BLaER1 treated with 17β-estradiol and CSF1 and Interleukin-3, amounts not matched to agents 10 nM and 100 nM (cell line): ENCODE measurements at regions not wholly inside any gene's neighbourhood (a gene's known extent, or its start where the extent isn't known, plus 50 kb on each side); places are given as distances from the start of the nearest gene placed in this dataset.

Experiments used
- H3K27ac ChIP-seq, 11 experiments: shearing (Covaris generic); formaldehyde crosslinking; 2 replicates each; pipeline ENCODE4 v1.8.1; 2022
- H3K27me3 ChIP-seq, 11 experiments: shearing (Covaris generic); formaldehyde crosslinking; 2 replicates each; pipeline ENCODE4 v1.8.1; 2022
- H3K36me3 ChIP-seq, 11 experiments: shearing (Covaris generic); formaldehyde crosslinking; 2 replicates each; pipeline ENCODE4 v1.8.1; 2022
- H3K4me1 ChIP-seq, 10 experiments: shearing (Covaris generic); formaldehyde crosslinking; 2 replicates each; pipeline ENCODE4 v1.8.1; 2022
- H3K4me2 ChIP-seq, 11 experiments: shearing (Covaris generic); formaldehyde crosslinking; 2 replicates each; pipeline ENCODE4 v1.8.1; 2022
- H3K4me3 ChIP-seq, 10 experiments: shearing (Covaris generic); formaldehyde crosslinking; 2 replicates each; pipeline ENCODE4 v1.8.1; 2022
- H3K9ac ChIP-seq, 11 experiments: shearing (Covaris generic); formaldehyde crosslinking; 2 replicates each; pipeline ENCODE4 v1.8.1; 2022
- H3K9me3 ChIP-seq, 11 experiments: shearing (Covaris generic); formaldehyde crosslinking; replicated peaks in 1 of 11; 2 replicates each; pipeline ENCODE4 v1.8.1; 2022
- H4K20me1 ChIP-seq, 11 experiments: shearing (Covaris generic); formaldehyde crosslinking; 2 replicates each; pipeline ENCODE4 v1.8.1; 2022
- Cebpa-rat ChIP-seq, 11 experiments: shearing (Covaris generic); IDR thresholded peaks; 2 replicates each; pipeline ENCODE4 v1.8.1; 2022

GRCh38 chr2:2840681-2841300 lies 509.7 kb upstream of the MYT1L start:
- Histone ChIP-seq H3K36me3 (no peaks in the 10 kb centered on the region), H3K9ac (no peak overlapping the region), H3K27me3 (no peaks in the 10 kb centered on the region), H3K4me2 (no peak overlapping the region), H3K9me3 (no peaks in the 10 kb centered on the region), H3K4me1 (peaks cover 0 to 23% (median 6%) of the 10 kb centered on the region in 10 experiments; a peak in 13 of 20 replicates), H3K27ac (no peak overlapping the region), H3K4me3 (no peak overlapping the region), H4K20me1 (no peaks in the 10 kb centered on the region; a peak in 1 of 22 replicates)
- no peak for TF ChIP-seq Cebpa-rat (IDR thresholded peaks at IDR 0.05)

GRCh38 chr2:2839782-2840531 lies 508.9 kb upstream of the MYT1L start:
- no peaks in the 10 kb centered on the region for H3K9me3 ChIP-seq
- H3K4me1 ChIP-seq, result peaks cover 6 to 31% (median 14%) of the 10 kb centered on the region in 10 experiments; a peak in 19 of 20 replicates
- H3K27me3 ChIP-seq, result no peaks in the 10 kb centered on the region
- no peak overlapping the region for H3K4me2 ChIP-seq
- no peak overlapping the region for H3K9ac ChIP-seq
- no peak overlapping the region for H3K4me3 ChIP-seq
- H3K36me3 ChIP-seq, result no peaks in the 10 kb centered on the region
- no peak overlapping the region for H3K27ac ChIP-seq
- no peak for TF ChIP-seq Cebpa-rat (IDR thresholded peaks at IDR 0.05)
- peaks cover 0 to 1% (median 0%) of the 10 kb centered on the region in 11 experiments; a peak in 3 of 22 replicates for H4K20me1 ChIP-seq

- H3K4me3 ChIP-seq, result no peak overlapping the region
- H4K20me1 ChIP-seq, result peaks cover 0 to 4% (median 0%) of the 10 kb centered on the region in 11 experiments; a peak in 3 of 22 replicates
- no peaks in the 10 kb centered on the region for H3K27me3 ChIP-seq
- no peaks in the 10 kb centered on the region for H3K9me3 ChIP-seq
- H3K4me1 ChIP-seq, result peaks cover 8 to 37% (median 20%) of the 10 kb centered on the region in 10 experiments; a peak in 19 of 20 replicates
- TF ChIP-seq Cebpa-rat (IDR thresholded peaks at IDR 0.05), result no peak
- no peaks in the 10 kb centered on the region for H3K36me3 ChIP-seq
- no peak overlapping the region for H3K4me2 ChIP-seq
- no peak overlapping the region for H3K27ac ChIP-seq
- H3K9ac ChIP-seq, result no peak overlapping the region
Measured at GRCh38 chr2:2839393-2839781, 508.3 kb upstream of the MYT1L start.

- peaks cover 8 to 42% (median 24%) of the 10 kb centered on the region in 10 experiments; a peak in 19 of 20 replicates for H3K4me1 ChIP-seq
Measured at GRCh38 chr2:2838548-2838845, 507.4 kb upstream of the MYT1L start.

GRCh38 chr2:2837746-2838547 lies 506.9 kb upstream of the MYT1L start:
- no peak for TF ChIP-seq Cebpa-rat (IDR thresholded peaks at IDR 0.05)
- H3K27ac ChIP-seq, result no peak overlapping the region
- peaks cover 0 to 4% (median 0%) of the 10 kb centered on the region in 11 experiments; a peak in 3 of 22 replicates for H4K20me1 ChIP-seq
- H3K4me2 ChIP-seq, result peak overlapping the region in 4 of 11 experiments; percentile 11 to 30 (median 20); a peak in 6 of 22 replicates
- no peaks in the 10 kb centered on the region for H3K9me3 ChIP-seq
- H3K4me1 ChIP-seq, result peaks cover 8 to 42% (median 24%) of the 10 kb centered on the region in 10 experiments; a peak in 19 of 20 replicates
- H3K36me3 ChIP-seq, result no peaks in the 10 kb centered on the region
- H3K9ac ChIP-seq, result no peak overlapping the region
- no peak overlapping the region for H3K4me3 ChIP-seq
- no peaks in the 10 kb centered on the region; a peak in 2 of 22 replicates for H3K27me3 ChIP-seq

More at GRCh38 chr2:2838548-2838845, 507.4 kb upstream of the MYT1L start:
- Histone ChIP-seq H3K9me3 (no peaks in the 10 kb centered on the region), H3K27me3 (no peaks in the 10 kb centered on the region; a peak in 2 of 22 replicates), H3K4me3 (no peak overlapping the region), H3K36me3 (no peaks in the 10 kb centered on the region), H3K4me2 (peak overlapping the region in 3 of 11 experiments; percentile 11 to 21 (median 20); a peak in 4 of 22 replicates), H3K9ac (no peak overlapping the region), H4K20me1 (peaks cover 0 to 4% (median 0%) of the 10 kb centered on the region in 11 experiments; a peak in 3 of 22 replicates), H3K27ac (no peak overlapping the region)
- no peak for TF ChIP-seq Cebpa-rat (IDR thresholded peaks at IDR 0.05)

- no peaks in the 10 kb centered on the region for H3K9me3 ChIP-seq
- no peaks in the 10 kb centered on the region for H3K36me3 ChIP-seq
- H3K4me3 ChIP-seq, result no peak overlapping the region
- no peak overlapping the region for H3K27ac ChIP-seq
- H4K20me1 ChIP-seq, result peaks cover 0 to 4% (median 0%) of the 10 kb centered on the region in 11 experiments; a peak in 3 of 22 replicates
- H3K4me1 ChIP-seq, result peaks cover 8 to 47% (median 28%) of the 10 kb centered on the region in 10 experiments; a peak in 19 of 20 replicates
- H3K4me2 ChIP-seq, result peak overlapping the region in 7 of 11 experiments; percentile 69 to 94 (median 84); a peak in 12 of 22 replicates
- H3K9ac ChIP-seq, result no peak overlapping the region
- TF ChIP-seq Cebpa-rat (IDR thresholded peaks at IDR 0.05), result no peak
- H3K27me3 ChIP-seq, result no peaks in the 10 kb centered on the region; a peak in 2 of 22 replicates
Measured at GRCh38 chr2:2836343-2837070, 505.4 kb upstream of the MYT1L start.

- Histone ChIP-seq H3K9ac (no peak overlapping the region), H3K4me2 (peak overlapping the region in 10 of 11 experiments; percentile 42 to 94 (median 79); a peak in 19 of 22 replicates), H4K20me1 (peaks cover 0 to 4% (median 0%) of the 10 kb centered on the region in 11 experiments; a peak in 3 of 22 replicates), H3K27ac (no peak overlapping the region), H3K9me3 (no peaks in the 10 kb centered on the region), H3K36me3 (no peaks in the 10 kb centered on the region), H3K4me1 (peaks cover 8 to 51% (median 32%) of the 10 kb centered on the region in 10 experiments; a peak in 19 of 20 replicates), H3K4me3 (no peak overlapping the region), H3K27me3 (no peaks in the 10 kb centered on the region; a peak in 2 of 22 replicates)
- TF ChIP-seq Cebpa-rat (IDR thresholded peaks at IDR 0.05), result no peak
Measured at GRCh38 chr2:2834516-2835254, 503.6 kb upstream of the MYT1L start.

- Histone ChIP-seq H3K9ac (no peak overlapping the region), H3K4me1 (peaks cover 8 to 49% (median 32%) of the 10 kb centered on the region in 10 experiments; a peak in 19 of 20 replicates), H3K4me3 (no peak overlapping the region), H3K27me3 (no peaks in the 10 kb centered on the region; a peak in 2 of 22 replicates), H3K27ac (no peak overlapping the region), H4K20me1 (peaks cover 0 to 4% (median 0%) of the 10 kb centered on the region in 11 experiments; a peak in 3 of 22 replicates), H3K36me3 (no peaks in the 10 kb centered on the region), H3K4me2 (peak overlapping the region in 8 of 11 experiments; percentile 69 to 94 (median 82); a peak in 14 of 22 replicates), H3K9me3 (no peaks in the 10 kb centered on the region)
- no peak for TF ChIP-seq Cebpa-rat (IDR thresholded peaks at IDR 0.05)
Measured at GRCh38 chr2:2834105-2834504, 503.0 kb upstream of the MYT1L start.
